T-helper 2 cell treated with Interferon-gamma antibody and Interleukin-4, amounts not matched to agents 100 ng/mL and 5 ng/mL, for 36 hours (primary cell): ENCODE measurements at regions not wholly inside any gene's neighbourhood (a gene's known extent, or its start where the extent isn't known, plus 50 kb on each side); places are given as distances from the start of the nearest gene placed in this dataset.
"Not testable (repeated sequence)": the region's sequence is repeated elsewhere in the genome, so short reads cannot be mapped to it uniquely, and the experiment has no call there.

Experiments
- intact Hi-C: fragments of 100-400 bp; cut with micrococcal nuclease; formaldehyde crosslinking; loops from one replicate; pipeline ENCODE4 v1.15.1; 2023

DNA sequence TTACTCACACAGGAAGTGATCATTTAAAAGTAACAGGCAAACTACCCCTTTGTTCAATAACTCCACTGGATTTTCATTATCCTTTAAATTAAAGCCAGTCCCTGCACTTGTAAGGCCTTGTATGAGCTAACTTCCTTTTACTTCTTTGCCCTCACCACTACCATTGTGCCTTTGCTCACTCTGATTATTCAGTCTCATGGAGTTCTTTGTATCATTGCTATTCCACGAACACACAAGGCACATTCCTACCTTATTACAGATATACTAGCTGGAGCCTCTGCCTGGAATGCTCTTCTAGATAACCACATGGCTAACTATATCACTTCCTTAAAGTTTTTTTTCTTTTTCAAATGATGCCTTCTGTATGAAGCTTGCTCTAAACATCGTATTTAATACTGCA, 748.6 kb upstream of the HS3ST5 start:
- intact Hi-C loops, result no loop called here

DNA sequence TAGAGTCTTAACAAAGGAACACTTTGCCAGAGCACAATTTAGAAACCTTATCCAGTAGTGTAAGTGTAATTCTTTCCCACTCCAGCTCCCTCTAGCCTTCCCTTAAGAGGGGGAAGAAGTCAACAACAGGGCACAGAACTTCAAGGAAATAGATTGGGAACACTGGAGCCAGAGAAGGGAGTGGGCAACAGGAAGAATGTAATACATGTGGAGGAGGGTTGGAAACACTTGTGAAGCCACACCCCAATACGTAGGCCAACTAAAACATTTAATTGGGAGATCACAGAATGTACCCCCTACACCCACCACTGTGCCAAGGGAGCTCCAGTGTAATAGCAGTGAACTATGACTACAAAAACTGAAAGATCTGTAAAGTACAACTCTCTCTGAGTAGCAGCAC, 735.7 kb upstream of the HS3ST5 start:
- intact Hi-C loops, result no loop called here

DNA sequence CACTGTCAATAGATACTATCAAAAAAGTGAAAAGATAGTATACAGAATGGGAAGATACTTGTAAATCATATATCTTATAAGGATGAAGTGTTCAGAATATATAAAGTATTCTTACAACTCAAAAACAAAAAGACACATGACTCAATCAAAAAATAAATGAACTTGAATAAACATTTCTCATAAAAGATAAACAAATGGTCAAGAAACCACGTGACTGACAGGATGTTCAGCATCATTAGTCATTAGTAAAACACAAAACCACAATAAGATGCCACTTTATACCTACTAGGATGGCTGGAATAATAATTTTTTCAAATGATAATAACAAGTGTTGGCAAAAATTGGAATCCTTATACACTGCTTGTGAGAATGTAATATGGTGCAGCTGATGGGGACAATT, 729.1 kb upstream of the HS3ST5 start:
- intact Hi-C loops, result no loop called here

DNA sequence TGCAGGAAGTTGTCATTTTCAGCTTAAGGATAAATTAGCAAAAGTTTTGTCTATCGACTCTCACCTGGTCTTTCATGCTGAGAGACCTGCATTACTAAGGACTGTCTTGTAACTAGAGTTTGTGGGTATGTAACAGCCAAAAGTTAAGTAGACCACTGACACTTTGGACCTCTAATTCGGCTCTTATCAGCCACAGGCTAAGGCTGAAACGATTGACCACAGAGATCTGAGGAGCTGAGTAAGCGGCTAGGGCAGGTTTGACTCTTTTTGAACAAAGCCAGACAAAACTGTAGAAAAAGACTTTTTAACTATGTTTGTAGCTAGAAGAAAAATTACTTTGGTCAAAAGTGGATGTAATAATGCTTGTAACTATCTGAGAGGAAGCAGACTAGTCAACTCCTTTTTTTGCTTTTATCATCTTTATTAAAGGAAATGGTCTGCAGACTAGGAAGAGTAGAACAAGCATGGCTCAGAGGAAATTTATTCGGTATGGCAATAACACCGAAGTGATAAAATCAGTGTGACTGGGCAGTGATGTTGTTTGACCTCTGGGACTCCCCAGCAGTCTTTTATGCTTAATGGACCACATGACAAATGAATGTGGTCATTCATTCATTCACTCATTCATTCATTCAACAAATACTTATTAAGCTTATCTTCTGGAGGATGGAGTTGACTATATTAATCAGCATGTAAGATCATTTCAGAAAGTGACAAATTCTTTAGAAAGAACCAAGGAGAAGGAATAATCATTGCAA, 725.0 kb upstream of the HS3ST5 start:
- intact Hi-C loops, result no loop called here

DNA sequence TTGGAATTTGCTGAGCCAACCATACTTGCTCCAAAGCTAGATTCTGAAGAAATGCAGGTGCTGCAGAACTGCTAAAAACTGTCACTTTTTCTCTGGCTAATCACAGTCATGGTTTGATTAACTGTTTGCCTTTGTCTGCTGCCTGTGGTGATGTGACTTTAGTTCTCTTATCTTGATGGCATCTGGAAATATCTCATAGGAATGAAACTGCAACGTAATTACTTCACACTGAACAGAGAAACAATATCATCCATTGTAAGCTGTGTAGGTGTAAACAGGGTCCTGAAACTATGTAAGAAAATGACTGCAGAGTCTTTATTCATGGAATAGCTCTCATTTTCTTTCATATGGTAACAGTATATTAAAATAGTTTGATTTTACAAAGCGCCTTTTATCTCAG, 721.9 kb upstream of the HS3ST5 start:
- intact Hi-C loops, result no loop called here

DNA sequence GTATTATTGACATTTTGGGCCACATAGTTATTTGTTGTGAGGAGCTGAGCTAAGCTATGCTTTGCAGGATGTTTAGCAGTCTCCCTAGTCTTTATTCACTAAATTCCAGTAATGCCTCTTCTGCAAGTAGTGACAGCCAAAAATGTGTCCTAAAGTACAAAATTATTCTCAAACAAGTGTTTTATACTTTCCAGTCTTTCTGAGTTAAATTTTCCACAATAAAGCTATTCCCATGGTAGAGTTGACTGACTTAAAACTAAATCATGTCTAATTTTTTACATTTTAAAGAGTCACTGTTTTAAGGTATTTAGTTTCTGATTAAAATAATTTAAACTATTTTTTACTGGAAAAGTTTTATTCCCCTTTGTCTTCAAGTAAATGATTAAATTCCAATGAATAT, 717.8 kb upstream of the HS3ST5 start:
- intact Hi-C loops, result no loop called here

DNA sequence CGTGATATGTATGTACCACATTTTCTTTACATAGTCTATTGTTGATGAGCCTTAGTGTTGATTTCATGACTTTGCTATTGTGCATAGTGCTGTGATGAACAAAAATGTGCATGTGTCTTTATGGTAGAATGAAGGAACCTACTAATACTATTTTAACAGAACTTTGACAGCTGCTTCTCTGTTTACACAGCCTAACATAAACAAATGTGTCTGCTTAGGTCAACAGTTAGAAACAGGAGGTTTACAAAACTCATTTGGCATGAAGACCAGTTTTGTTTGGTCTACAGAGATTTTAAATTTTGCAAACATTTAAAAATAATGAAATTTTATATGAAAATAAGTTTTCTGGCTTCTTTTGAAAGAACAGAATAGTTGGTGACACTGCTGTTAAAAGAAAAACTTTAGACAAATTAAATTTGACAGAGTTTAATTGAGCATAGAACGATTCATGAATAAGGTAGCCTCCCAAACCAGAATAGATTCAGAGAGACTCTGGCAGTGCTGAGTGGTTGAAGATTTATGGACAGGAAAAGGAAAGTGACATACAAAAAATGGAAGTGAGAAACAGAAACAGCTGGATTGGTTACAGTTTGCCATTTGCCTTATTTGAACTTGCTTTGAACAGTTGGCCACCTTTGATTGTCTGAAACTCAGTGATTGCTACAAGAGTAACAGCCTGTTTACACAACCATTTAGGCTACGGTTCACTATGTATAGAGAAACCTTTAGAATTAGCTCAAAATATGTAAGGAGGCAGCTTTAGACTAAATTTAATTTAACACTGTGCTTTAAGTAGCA, 715.8 kb upstream of the HS3ST5 start:
- intact Hi-C loops, result no loop called here

DNA sequence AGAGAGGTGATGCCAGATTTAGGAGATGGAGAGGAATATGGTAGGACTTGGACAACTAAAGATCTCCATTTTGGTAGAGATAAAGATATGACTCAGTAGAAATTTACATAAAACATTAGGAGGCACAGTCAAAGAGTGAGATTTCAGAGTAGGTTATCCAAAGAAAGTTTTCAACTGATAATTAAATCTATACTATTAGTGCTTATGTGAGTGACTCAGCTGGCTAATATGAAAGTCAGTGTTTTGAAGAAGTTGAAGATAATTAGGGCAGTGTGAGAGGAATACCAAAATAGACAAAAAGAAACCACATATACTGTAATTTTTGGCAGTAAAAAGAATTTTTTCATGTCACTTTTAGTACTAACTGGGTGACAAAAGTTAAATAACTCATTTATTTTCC, 712.8 kb upstream of the HS3ST5 start:
- intact Hi-C loops, result no loop called here

DNA sequence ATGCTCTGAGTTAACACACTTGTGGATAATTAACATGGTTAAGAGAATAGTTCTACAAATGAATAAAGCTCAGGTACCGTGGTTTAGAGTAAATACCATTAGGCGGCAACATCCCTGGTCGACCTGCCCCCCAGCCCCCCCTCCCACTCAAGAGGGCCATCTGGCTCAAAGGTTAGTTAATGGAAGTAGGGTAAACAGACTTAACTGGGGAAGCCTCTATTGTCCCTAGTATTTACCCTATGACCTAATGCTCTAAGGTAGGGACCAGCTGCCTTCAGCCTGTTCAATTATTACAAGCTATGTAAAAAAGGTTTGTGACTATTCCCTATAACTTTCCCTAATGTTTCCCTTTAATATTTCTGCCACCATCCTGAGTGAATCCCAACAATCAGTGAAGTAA, 711.4 kb upstream of the HS3ST5 start:
- intact Hi-C loops, result not testable (repeated sequence)

DNA sequence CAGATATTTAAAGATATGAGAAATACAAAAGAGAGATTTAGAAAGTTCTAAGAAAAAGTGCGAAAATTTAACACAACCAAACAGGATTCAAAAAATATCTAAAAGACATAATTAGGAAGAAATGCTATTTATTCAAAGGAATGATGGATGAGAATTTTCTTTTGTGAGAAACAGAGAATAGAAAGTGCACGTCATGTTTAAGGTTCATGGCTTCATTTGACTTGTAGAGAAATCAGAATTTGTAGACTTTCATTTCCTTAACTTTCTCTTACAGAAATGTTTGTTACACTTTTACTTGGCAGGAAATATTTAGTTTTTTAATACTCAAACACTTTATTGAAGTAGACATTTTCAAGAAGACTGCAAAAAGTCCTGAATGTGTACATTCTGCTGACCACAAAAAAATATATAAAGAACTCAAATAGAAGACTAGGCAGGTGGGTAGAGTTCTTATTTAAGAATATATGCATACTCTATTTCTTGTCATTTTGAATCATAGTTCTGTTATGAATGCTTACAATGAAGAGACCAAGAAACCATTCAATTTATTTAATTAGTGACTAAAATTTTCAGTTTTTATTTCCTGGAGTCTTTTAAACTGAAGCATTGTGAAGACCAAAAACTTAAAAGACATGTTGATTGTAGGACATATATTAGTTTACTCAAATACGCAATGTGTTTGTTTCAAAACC, 710.5 kb upstream of the HS3ST5 start:
- intact Hi-C loops, result no loop called here

DNA sequence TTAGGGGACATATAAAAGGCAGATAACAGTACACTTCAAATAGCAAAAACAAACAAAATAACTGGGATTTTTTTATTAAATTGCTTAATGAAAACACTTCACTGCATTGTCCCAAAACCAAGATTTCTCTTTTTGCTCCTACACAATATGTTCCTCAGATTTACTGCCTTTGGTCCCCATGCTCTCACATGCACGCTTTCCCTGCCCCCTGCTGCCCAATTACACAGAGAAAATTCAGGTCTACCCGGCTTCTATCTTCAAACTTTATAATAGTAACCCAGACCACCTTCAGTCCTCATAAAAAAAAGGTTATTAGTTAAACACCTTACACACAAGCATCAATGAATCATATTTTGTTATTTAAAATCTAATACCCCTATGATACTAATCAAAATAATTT, 673.8 kb upstream of the HS3ST5 start:
- intact Hi-C loops, result no loop called here

DNA sequence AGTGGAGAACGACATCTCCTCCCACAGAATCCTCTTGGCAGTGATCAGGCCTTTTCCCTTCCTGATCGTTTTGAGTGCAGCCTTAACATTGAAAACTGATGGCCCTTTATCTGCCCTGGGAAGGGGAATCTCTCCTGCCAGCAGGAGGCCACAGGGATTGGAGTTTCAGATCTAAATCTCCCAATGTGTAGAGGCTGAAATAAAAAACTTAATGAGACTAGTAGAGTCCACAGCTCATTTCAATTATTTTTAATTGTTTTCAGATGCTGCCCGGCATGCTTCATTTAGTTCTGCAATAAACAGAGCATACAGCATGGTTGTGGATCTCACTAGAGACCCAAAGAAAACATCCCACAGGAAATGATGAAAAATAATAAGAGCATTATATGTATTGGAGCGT, 662.2 kb upstream of the HS3ST5 start:
- intact Hi-C loops, result no loop called here

DNA sequence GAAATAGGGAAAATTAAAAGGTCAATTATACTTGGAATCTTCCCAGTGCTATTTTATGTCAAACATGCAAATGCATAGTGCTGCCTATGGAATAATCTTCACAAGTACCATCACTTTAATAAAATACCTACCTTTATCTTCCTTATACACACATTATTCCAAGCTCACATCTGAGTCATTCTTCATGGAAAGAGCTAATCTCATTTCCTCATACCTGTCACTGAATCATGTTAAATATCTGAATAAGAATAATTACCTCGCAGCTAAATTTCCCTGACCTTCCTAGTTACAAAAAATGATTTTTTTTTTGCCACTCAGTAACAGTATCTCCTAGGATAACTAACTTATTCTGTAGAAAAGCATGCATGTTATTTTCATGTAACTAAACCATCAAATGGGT, 661.4 kb upstream of the HS3ST5 start:
- intact Hi-C loops, result no loop called here

DNA sequence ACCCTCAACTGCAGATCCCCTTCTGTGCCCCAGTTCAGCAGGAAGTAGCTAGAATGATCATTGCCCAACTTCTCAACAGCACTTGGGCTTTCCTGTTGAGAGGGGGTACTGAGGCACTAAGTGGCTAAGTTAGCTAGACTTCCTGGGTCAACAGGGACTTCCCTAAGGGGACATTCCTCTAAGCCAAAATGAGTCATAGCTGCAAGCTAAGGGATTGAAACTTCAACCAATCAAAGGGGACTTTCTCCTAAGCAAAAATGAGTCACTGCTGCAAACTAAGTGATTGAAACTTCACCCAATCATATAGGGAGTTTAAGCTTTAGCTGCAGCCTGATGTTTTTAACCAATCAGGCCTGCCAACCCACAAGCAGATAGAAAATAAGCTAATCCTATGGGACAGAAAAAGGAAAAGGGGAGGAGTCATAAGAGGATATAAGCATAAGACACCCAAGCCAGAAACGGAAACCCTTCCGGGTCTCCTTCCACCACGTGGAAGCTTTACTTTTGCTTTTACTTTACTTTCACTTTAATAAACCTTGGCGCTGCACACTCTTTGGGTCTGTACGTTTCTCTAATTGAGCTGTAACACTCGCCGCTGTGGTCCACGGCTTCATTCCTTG, 659.0 kb upstream of the HS3ST5 start:
- intact Hi-C loops, result no loop called here

DNA sequence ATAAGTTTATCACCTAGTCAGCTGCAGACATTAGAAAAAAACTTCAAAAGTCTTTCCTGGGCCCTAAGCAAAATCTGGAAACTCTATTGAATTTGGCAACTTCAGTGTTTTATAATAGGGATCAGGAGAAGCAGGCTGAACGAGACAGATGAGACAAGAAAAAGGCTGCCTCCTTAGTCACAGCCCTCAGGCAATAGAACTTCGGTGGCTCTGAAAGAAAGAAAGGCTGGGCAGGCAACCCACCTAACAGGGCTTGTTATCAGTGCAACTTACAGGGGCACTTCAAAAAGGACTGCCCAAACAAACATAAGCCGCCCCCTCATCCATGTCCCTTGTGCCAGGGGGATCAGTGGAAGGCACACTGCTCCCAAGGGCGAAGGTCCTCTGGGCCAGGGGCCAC, 657.9 kb upstream of the HS3ST5 start:
- intact Hi-C loops, result no loop called here

DNA sequence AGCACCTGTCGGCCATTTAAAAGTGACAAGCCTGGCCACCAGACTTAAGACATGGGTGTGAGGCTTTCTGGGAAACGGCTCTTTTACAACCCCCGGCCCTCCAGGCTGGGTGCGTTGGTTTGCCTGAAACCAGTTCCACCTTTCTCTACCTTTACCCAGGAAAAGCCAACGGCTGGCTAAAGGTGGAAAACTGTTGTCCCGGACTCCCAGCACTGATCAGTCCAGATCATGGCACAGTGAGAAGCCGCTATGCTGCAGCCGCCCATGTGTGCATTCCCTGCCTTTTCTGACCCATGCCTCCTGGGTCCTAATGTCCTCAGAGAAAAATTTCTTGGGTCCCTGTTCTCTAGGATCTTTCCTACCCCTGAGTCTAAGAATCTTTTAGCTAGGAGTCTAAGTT, 655.7 kb upstream of the HS3ST5 start:
- intact Hi-C loops, result no loop called here

DNA sequence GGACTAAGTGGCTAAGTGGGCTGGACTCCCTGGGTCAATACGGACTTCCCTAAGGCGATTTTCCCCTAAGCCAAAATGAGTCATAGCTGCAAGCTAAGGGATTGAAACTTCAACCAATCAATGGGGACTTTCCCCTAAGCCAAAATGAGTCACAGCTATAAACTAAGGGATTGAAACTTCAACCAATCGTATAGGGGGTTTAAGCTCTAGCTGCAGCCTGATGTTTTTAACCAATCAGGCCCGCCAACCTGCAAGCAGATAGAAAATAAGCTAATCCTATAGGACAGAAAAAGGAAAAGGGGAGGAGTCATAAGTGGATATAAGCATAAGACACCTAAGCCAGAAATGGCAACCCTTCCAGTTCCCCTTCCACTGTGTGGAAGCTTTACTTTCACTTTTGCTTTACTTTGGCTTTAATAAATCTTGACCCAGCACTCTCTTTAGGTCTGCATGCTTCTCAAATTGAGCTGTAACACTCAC, 655.0 kb upstream of the HS3ST5 start:
- intact Hi-C loops, result no loop called here

DNA sequence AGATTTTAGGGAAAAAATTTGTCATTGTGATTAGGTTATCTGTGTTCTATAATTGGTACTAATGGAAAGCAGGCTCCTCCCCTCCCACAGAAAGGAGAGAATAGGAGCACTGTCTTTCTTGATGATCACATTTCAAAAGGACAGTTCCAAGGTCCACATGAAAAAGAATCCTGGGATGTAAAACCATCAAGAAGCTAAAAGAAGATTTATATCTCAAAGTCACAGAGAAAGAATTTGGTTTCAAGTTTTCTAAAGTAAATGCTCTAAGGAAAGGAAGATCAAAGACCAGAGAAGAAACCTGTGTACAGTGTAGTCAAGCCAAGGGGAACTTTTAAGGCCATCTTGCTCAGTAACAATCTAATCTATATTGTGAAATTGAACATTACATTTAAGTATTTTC, 652.7 kb upstream of the HS3ST5 start:
- intact Hi-C loops, result no loop called here

DNA sequence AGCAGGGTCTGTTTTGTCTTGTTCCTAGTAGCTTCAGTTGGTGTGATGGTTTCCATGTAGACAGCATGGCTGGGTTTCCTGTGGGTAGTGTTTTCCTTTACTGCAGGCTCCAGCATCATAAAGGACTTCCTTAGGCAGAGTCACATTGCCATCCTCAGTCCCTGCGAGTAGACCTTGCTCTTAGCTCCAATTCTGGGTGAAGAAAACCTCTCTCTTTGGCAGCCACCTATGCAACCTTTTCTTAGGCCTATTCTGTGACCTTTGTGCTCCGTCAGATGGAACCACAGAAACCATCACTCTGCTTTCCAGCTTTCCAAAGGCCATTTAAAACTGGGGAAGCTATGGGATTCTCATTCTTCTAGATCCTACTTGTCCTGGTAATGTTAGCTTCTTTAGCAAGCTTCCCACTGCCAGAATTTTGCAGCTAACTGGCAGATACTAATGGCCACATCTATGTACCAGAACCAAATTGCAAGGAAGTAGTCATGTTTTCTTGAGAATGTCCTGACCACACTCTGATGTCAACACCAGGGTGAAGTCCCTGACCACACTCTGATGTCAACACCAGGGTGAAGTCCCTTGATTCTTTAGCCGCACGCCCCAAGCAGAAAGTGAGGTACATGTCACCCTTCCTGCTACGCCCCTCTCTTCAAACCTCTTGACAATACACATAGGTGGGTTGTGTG, 646.6 kb upstream of the HS3ST5 start:
- intact Hi-C loops, result no loop called here

DNA sequence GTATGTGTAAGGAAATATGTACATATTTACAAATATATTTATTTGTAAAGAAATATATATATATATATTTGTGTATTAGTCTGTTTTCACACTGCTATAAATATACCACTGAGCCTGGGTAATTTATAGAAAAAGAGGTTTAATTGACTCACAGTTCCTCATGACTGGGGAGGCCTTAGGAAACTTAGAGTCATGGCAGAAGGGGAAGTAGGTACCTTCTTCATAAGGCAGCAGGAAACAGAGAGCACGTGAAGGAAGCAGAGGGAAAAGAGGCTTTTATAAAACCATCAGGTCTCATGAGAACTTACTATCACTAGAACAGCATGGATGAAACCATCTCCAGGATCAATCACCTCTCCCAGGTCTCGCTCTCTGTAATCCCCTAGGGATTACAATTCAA, 644.5 kb upstream of the HS3ST5 start:
- intact Hi-C loops, result no loop called here

DNA sequence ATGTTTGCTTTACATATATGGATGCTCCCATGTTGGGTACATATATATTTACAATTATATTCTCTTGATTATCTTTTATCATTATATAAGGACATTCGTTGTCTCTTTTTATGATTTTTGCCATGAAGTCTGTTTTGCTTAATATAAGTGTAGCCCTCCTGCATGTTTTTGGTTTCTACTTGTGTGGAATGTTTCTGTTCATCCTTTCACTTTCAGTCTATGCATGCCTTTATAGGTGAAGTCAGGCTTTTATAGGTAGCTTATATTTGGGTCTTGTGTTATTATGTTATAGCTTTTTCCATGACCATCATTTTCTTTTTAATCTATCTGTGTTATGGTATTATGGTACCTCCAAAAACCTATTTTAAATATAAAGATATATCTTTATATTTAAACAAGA, 612.5 kb upstream of the HS3ST5 start:
- intact Hi-C loops, result no loop called here
